Astrocyte of the hippocampus (primary cell): ENCODE measurements at regions not wholly inside any gene's neighbourhood (a gene's known extent, or its start where the extent isn't known, plus 50 kb on each side); places are given as distances from the start of the nearest gene placed in this dataset.

Experiments
- DNase-seq: peaks from one replicate; pipeline ENCODE4 v3.0.0; 2011; ENCODE audit warnings: low read depth, low spot score

- DNase-seq: peak; percentile 17
Measured at GRCh38 chr12:60035835-60036234, 440.0 kb downstream of the SLC16A7 start.

DNA sequence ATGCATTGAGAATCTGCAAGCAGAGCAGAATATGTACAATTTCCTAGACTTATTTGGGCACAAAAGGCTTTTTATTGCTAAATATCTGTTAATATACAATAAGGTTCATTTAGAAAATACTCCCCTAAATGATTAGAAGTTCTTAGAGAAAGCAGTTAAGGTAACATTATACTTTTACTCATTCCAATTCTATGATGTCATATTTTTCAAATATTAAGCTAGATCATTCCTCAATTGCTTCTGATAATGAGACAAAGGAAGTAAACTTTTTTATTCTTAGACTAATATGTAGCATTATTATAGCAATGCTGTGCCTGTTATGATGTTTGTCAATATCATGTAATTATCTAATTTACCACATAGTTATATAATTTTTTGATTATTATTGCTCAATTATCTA is 447.0 kb downstream of the SLC16A7 start:
- DNase-seq: no peak

DNA sequence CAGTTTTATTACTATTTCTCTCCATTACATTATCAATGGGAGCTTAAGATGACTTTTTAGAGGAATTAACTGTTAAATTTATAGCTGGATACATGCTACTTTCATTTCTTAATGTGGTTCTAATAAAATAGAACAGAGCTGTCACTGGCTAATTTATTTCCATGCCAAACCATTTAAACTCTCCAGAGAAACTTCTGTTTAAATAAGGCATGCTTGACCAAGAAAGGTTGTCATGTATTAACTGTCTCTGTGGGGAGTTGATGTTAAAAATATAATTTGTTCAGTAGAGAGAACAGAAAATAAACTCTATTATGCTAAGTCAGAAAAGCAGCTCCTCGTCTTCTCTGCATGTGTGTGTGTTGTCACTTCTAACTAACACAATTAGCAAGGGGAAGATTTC is 447.4 kb downstream of the SLC16A7 start:
- DNase-seq: no peak

- DNase-seq: no peak
Measured at GRCh38 chr12:60052483-60052882, 456.7 kb downstream of the SLC16A7 start.

DNA sequence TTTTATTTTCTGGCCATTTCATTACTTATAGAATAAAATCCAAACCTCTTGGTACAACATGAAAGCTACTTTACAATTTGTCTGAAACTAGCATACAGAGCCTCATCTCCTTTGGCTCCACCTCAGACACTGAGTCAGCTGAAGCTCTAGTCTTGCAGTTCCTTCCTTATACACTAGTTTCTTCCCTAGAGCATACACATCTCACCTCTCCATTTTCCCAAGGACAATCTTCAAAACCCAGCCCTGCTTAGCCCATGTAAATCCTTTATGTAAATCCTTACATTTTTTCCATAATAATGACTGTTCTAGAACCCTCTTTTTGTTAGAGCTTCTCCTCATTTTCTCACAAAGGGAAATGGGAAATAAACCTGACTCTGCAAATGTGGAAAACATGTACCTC is 463.4 kb downstream of the SLC16A7 start:
- DNase-seq: no peak

GRCh38 chr12:60066655-60067054 is 470.8 kb downstream of the SLC16A7 start:
- no peak for DNase-seq

- DNase-seq: no peak
Measured at GRCh38 chr12:60070552-60070951, 474.7 kb downstream of the SLC16A7 start.

DNA sequence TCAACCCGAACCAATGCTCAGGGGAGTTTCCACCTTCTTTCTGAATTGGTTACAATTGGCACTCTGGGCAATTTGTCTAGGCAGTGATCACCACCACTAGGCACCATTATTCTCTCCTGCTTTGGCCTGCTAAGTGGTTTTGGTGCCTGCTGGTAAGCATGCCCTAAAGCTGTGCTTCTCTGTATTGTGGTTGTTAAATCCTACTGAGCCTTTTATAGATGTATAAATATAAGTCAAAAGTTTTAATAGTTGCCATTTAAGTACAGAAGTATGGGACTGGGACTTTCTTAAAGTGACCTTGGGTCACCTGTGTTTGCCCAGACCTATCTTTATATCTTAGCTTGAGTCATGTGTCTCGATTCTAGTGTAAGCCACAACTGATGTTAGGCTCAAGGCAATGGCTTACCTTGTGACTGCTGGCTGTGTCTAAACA is 475.9 kb downstream of the SLC16A7 start:
- no peak for DNase-seq

DNA sequence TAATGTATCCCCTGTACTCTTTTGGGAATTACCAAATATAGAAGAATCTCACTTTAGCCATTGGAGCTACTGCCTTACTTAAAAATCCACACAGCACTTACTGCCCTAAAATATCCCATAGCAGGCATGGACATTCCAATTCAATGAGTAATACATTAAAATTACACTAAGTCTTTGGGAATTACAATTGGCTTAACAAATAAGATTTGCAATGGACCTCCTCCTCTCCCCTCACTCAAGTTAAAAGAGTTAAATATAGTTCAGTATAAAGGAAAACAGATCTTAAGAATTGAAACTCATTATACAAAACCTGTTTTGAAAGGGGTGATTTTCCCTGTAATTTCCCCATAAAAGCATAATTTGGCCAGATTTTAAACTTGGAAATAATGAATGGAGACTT is 477.1 kb downstream of the SLC16A7 start:
- DNase-seq: peak; percentile 70

DNA sequence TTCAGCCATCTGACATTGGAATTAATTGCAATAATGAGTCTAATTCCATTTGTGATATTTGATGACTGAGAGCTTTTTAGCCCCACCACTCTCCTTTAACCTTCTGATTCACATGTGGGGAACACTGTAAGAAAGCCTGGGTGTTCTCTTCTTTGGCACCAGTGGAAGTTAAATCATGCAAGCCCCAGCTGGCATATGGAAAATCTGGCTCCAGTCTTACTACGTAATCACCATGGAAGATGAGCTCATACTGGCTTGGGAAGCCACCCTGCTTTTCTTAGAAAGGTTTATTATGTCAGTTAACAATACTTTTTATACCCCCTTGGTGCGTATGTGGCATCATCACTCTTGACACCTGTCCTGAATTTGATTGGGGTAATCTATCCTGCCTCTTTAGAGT is 479.3 kb downstream of the SLC16A7 start:
- DNase-seq: no peak

- DNase-seq: no peak
Measured at GRCh38 chr12:60078026-60078425, 482.2 kb downstream of the SLC16A7 start.

DNA sequence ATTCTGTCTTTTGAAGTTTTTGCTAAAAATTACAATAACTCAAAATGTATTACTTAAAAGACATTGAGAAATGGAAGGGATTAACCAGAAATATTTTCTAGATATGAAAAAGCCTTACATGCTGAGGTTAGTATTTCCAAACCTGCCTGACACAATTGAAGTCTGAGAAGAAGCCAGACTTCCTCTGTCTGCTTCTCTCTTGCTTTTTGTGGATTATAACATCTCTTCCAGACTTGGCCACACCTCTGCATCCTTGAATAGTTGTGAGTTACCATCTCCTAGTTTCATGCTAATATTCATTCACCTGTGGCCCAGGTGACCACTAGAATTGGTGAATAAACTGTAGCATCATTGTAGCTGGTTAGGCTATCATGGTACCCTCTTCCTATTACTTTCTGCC is 497.6 kb downstream of the SLC16A7 start:
- no peak for DNase-seq

DNA sequence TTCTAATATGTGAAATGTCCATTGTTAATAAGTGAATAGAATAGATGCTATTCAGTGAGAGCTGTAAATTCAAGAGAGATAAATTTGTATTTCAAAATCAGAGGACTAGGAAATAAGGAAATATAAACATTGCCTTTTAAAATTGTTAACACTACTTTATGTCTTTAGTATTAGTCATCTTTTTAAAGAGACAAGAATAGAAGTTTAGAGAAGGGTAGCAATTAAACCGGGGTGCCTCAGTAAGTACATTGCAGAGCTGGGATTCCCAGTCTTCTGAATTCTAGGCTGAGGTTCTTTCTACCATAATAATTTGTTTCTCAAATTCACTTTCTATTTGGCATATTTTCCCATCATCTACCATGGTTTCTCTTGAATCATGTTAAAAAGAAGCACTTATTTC is 498.6 kb downstream of the SLC16A7 start:
- DNase-seq: no peak

GRCh38 chr12:60096727-60097126 is 500.9 kb downstream of the SLC16A7 start:
- DNase-seq: no peak

DNA sequence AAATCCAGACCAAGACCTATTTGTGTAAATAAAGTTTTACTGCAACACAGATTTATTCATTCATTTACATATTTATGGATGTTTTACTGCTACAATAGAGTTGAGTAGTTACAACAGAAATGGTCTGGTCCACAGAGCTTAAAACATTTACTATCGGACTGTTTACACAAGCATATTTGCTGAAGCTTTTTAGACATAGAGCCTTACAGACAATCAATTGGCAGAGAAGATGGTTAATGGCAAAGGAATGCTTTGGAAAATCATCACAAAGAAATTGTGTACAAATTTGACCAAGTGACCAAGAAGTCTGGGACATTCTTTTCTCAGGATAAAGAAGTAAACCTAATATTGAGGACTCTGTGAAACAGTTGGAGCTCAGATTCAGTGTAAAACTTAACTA is 504.3 kb downstream of the SLC16A7 start:
- peak; percentile 20 for DNase-seq

DNA sequence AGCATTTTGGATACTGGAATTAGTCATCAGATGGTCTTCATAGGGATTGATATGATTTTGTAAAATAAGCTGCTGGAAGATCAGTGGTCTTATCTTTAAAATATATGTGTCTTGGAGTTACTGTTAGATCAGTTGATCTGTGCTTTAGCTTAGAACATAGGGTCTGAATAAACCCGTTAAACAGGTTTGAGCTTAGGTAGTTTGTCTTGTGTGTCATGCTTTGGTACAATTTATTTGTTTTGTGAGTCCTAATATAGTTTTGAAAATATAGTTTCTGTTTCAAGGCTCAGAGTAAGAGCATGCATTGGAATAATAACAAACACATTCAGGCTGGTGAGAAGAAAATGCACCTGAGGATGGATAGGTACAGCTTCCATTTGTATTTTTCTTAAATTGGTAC is 505.0 kb downstream of the SLC16A7 start:
- DNase-seq: no peak

- peak; percentile 16 for DNase-seq
Measured at GRCh38 chr12:60101715-60102114, 505.9 kb downstream of the SLC16A7 start.

GRCh38 chr12:60106214-60106613 is 510.4 kb downstream of the SLC16A7 start:
- peak; percentile 14 for DNase-seq

DNA sequence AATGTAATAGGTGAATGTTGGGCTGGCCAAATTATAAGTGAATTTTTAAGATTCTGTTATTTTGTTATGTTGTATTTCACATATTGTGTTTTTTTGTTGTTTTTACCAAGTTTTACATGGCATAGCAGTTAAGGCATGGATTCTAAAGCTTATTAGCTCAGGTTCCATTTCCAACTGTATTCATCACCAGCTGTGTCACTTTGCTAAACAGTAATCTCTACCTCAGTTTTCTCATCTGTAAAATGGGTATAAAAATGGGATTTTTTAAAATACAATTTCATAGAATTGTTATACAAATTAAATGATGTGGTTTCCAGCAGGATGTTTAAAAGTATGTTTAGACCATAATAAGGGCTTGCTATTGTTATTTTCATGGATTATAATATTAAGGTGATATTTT is 512.2 kb downstream of the SLC16A7 start:
- no peak for DNase-seq

DNA sequence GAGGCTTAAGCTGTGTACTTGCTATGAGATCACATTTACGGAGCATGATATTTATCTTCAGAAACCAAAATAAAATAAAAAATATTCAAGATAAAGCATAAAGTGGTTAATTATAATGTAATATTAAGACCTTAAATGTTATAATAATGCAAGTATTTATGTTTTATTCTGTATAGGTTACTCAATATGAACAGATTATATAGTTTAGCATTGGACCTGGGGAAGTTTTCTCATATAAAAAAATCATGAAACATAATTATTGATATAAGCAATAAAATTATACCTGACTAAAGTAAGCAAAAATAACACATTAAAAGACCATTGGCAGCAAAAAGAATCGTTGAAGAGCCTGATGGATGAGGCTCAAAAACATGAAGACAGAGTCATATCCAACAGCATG is 516.2 kb downstream of the SLC16A7 start:
- DNase-seq: no peak

DNA sequence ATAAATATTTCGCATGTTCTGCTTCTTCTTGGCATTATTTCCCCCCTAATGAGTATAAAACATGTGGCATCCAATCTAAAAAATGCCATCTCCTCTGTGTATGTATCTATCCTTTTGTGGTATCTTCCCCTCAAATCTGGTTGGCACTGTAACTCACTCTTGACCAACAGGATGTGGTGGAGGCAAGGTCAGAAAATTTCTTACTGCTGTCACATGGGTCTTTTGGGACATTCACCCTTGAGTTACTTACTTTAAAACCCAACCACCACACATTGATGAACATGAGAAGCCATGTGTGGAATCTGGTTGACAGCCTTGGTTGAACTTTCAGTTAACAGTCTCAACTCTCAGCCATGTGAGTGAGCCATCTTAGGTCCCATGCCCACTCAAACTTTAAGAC is 516.9 kb downstream of the SLC16A7 start:
- DNase-seq: no peak

- DNase-seq: no peak
Measured at GRCh38 chr12:60114169-60114568, 518.3 kb downstream of the SLC16A7 start.

DNA sequence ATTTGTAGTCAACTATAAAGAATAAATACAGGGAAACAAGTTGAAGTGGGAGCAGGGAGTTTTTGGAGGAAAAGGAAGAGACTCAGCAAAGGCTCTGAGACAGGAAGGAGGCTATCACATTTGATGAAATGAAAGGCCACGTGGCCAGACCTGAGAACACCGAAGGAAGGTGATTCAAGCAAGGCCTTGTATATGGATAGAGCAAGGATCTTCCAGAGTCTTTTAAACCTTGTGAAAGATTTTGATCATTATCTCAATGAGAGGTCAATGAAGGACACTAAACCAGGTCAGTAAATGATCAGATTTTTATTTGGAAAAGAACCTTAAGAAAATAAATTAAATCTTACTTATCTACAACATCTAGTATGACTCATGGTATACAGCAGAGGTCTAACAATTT is 523.5 kb downstream of the SLC16A7 start:
- no peak for DNase-seq

DNA sequence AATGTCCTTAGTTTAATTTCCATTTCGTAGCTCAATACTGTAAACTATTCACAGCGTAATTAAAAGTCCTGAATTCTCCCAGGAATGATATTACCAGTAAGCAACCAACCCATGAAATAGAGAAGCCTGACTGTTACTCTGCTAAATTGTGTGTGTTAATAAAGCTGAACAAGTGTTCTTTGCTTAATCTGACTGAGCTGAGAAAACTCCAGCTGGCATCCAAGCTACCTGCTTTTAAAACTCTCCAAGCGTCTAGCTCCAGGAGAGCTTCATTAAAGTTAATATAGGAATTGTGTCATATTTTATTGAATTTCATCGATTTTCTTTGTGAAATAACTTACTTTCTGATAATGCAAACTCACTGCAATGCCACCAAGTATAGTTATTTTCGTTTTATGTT is 524.4 kb downstream of the SLC16A7 start:
- no peak for DNase-seq

- no peak for DNase-seq
Measured at GRCh38 chr12:60123557-60123956, 527.7 kb downstream of the SLC16A7 start.
